Activated CD8-positive, alpha-beta memory T cell treated with anti-CD3 and anti-CD28 coated beads, Interleukin-2, amount 10 ng/mL, durations not matched to agents 7 days and 5 days (primary cell): ENCODE measurements at regions not wholly inside any gene's neighbourhood (a gene's known extent, or its start where the extent isn't known, plus 50 kb on each side); places are given as distances from the start of the nearest gene placed in this dataset.
A peak's percentile ranks its signal among the peaks of the same experiment; 100 is the strongest.

ENCODE experiments used
- ATAC-seq: fragments of 150-1000 bp; cut with Tn5 transposase; one replicate; pipeline ENCODE4 v1.10.0; 2021; ENCODE audit warnings: moderate library complexity
- CTCF ChIA-PET: fragments of 350-600 bp; sonication (Branson Sonifier 250); formaldehyde crosslinking; loops from one replicate; lab custom pipeline; 2021; ENCODE audit warnings: antibody characterized with exemption; lab: Charles Lee
- DNase-seq: peaks from one replicate; pipeline ENCODE4 v3.0.0-alpha.2; 2020
- H3K27ac Mint-ChIP-seq: one replicate; pipeline ENCODE4 v1.8.0; 2021; ENCODE audit warnings: mild to moderate bottlenecking, mixed read lengths
- H3K27me3 Mint-ChIP-seq: one replicate; pipeline ENCODE4 v1.8.0; 2021; ENCODE audit warnings: mixed read lengths
- H3K36me3 Mint-ChIP-seq: one replicate; pipeline ENCODE4 v1.8.0; 2021; ENCODE audit warnings: mild to moderate bottlenecking, mixed read lengths
- H3K4me1 Mint-ChIP-seq: one replicate; pipeline ENCODE4 v1.8.0; 2021; ENCODE audit warnings: mixed read lengths
- H3K4me3 Mint-ChIP-seq: one replicate; pipeline ENCODE4 v1.8.0; 2021; ENCODE audit warnings: mild to moderate bottlenecking, moderate library complexity, mixed read lengths
- H3K9me3 Mint-ChIP-seq: one replicate; pipeline ENCODE4 v1.8.0; 2022; ENCODE audit warnings: low read depth, mixed read lengths

GRCh38 chr3:137925080-137925479 lies 84.9 kb upstream of the CLDN18 start:
- ATAC-seq (no peak), DNase-seq (no peak)
- H3K36me3 Mint-ChIP-seq, result no peaks in the 10 kb centered on the region
- CTCF ChIA-PET, result no interaction called here
- H3K27me3 Mint-ChIP-seq, result peaks cover 4% of the 10 kb centered on the region
- no peak overlapping the region for H3K27ac Mint-ChIP-seq
- no peak overlapping the region for H3K4me3 Mint-ChIP-seq
- no peaks in the 10 kb centered on the region for H3K4me1 Mint-ChIP-seq
- H3K9me3 Mint-ChIP-seq, result no peaks in the 10 kb centered on the region

- CTCF ChIA-PET, result no interaction called here
- Mint-ChIP-seq H3K36me3 (no peaks in the 10 kb centered on the region), H3K27ac (no peak overlapping the region), H3K27me3 (peaks cover 4% of the 10 kb centered on the region), H3K4me1 (no peaks in the 10 kb centered on the region), H3K4me3 (no peak overlapping the region), H3K9me3 (no peaks in the 10 kb centered on the region)
- no peak for ATAC-seq
- no peak for DNase-seq
These were observed 83.0 kb upstream of the CLDN18 start for GRCh38 chr3:137926991-137927390.

- H3K36me3 Mint-ChIP-seq, result no peaks in the 10 kb centered on the region
- CTCF ChIA-PET, result no interaction called here
- H3K9me3 Mint-ChIP-seq, result no peaks in the 10 kb centered on the region
- H3K4me1 Mint-ChIP-seq, result no peaks in the 10 kb centered on the region
- no peak for ATAC-seq
- H3K4me3 Mint-ChIP-seq, result no peak overlapping the region
- no peak for DNase-seq
- no peak overlapping the region for H3K27ac Mint-ChIP-seq
- H3K27me3 Mint-ChIP-seq, result peaks cover 9% of the 10 kb centered on the region
These were observed 79.0 kb upstream of the CLDN18 start for GRCh38 chr3:137930976-137931375.

GRCh38 chr3:137938876-137939275 lies 71.1 kb upstream of the CLDN18 start:
- H3K9me3 Mint-ChIP-seq, result no peaks in the 10 kb centered on the region
- H3K27ac Mint-ChIP-seq, result no peak overlapping the region
- no peaks in the 10 kb centered on the region for H3K4me1 Mint-ChIP-seq
- ATAC-seq (no peak), DNase-seq (no peak)
- H3K27me3 Mint-ChIP-seq, result no peaks in the 10 kb centered on the region
- no peak overlapping the region for H3K4me3 Mint-ChIP-seq
- no peaks in the 10 kb centered on the region for H3K36me3 Mint-ChIP-seq
- CTCF ChIA-PET, result no interaction called here

- Mint-ChIP-seq H3K27ac (no peak overlapping the region), H3K27me3 (no peaks in the 10 kb centered on the region), H3K9me3 (no peaks in the 10 kb centered on the region), H3K4me3 (no peak overlapping the region), H3K36me3 (no peaks in the 10 kb centered on the region), H3K4me1 (no peaks in the 10 kb centered on the region)
- ATAC-seq (no peak), DNase-seq (no peak)
- CTCF ChIA-PET, result interaction anchor here (5.4 kb wide), 1 partner anchor 912 kb away, joined by 29 read pairs; no protein-coding TSS in a partner anchor
These were observed 65.4 kb upstream of the CLDN18 start for GRCh38 chr3:137944593-137944992.

GRCh38 chr3:137946356-137946973 lies 63.5 kb upstream of the CLDN18 start:
- ATAC-seq (peak; percentile 49), DNase-seq (peak; percentile 57)
- Mint-ChIP-seq H3K27me3 (no peaks in the 10 kb centered on the region), H3K36me3 (no peaks in the 10 kb centered on the region), H3K4me3 (no peak overlapping the region), H3K4me1 (no peaks in the 10 kb centered on the region), H3K9me3 (no peaks in the 10 kb centered on the region), H3K27ac (no peak overlapping the region)
- CTCF ChIA-PET, result interaction anchor here (0.8 to 5.4 kb wide), 5 partner anchors 11 to 914 kb away, joined by 3 to 29 read pairs (median 5); no protein-coding TSS in a partner anchor

GRCh38 chr3:137947117-137947516 lies 62.8 kb upstream of the CLDN18 start:
- Mint-ChIP-seq H3K27ac (no peak overlapping the region), H3K27me3 (no peaks in the 10 kb centered on the region), H3K9me3 (no peaks in the 10 kb centered on the region), H3K4me3 (no peak overlapping the region), H3K4me1 (no peaks in the 10 kb centered on the region), H3K36me3 (no peaks in the 10 kb centered on the region)
- ATAC-seq (no peak), DNase-seq (no peak)
- CTCF ChIA-PET, result interaction anchor here (0.8 to 5.4 kb wide), 4 partner anchors 10 to 915 kb away, joined by 3 to 29 read pairs (median 8); no protein-coding TSS in a partner anchor

- H3K9me3 Mint-ChIP-seq, result no peaks in the 10 kb centered on the region
- DNase-seq (no peak), ATAC-seq (no peak)
- H3K4me1 Mint-ChIP-seq, result no peaks in the 10 kb centered on the region
- H3K27me3 Mint-ChIP-seq, result no peaks in the 10 kb centered on the region
- CTCF ChIA-PET, result interaction anchor here (1.2 to 5.4 kb wide), 2 partner anchors 10 to 916 kb away, joined by 6 to 29 read pairs; no protein-coding TSS in a partner anchor
- H3K4me3 Mint-ChIP-seq, result no peak overlapping the region
- H3K27ac Mint-ChIP-seq, result no peak overlapping the region
- H3K36me3 Mint-ChIP-seq, result no peaks in the 10 kb centered on the region
These were observed 61.4 kb upstream of the CLDN18 start for GRCh38 chr3:137948400-137949072.

DNA sequence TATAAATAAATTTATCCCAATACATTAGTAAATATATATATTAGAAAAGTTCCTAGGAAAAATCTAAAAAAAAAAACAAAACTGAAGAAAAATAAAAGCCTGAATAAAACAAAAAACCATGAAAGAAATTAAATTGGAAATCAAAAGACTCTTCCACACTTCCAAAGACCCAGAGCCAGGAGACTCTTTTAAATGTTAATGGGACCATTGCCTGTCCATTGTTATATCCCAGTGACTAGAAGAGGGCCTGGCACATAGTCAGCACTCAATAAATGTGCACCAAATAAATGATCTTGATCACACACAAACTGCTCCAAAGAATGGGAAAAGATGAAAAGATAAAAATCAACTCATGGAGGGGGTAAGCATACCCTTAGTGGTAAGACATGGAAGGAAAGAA lies 51.3 kb upstream of the CLDN18 start:
- no peak for ATAC-seq
- Mint-ChIP-seq H3K36me3 (no peaks in the 10 kb centered on the region), H3K4me3 (no peak overlapping the region), H3K4me1 (no peaks in the 10 kb centered on the region), H3K27me3 (peaks cover 21% of the 10 kb centered on the region), H3K9me3 (no peaks in the 10 kb centered on the region), H3K27ac (no peak overlapping the region)
- DNase-seq, result no peak
- CTCF ChIA-PET, result interaction anchor here (1.1 kb wide), 1 partner anchor 10 kb away, joined by 6 read pairs; no protein-coding TSS in a partner anchor
